Ishikawa (cell line): ENCODE measurements at regions not wholly inside any gene's neighbourhood (a gene's known extent, or its start where the extent isn't known, plus 50 kb on each side); places are given as distances from the start of the nearest gene placed in this dataset.

Experiments used
- CEBPB ChIP-seq: IDR thresholded peaks from 2 replicates; pipeline ENCODE4 v1.6.1; 2012
- CREB1 ChIP-seq: IDR thresholded peaks from 2 replicates; pipeline ENCODE4 v1.6.1; 2012; ENCODE audit warnings: low read depth
- EGR1 ChIP-seq: IDR thresholded peaks from 2 replicates; pipeline ENCODE4 v1.6.1; 2012
- EP300 ChIP-seq: IDR thresholded peaks from 2 replicates; pipeline ENCODE4 v1.6.1; 2012; ENCODE audit warnings: borderline replicate concordance
- FOXM1 ChIP-seq: IDR thresholded peaks from 2 replicates; pipeline ENCODE4 v1.6.1; 2012; ENCODE audit warnings: low read depth, borderline replicate concordance
- NFIC ChIP-seq: IDR thresholded peaks from 2 replicates; pipeline ENCODE4 v1.6.1; 2012
- RAD21 ChIP-seq: IDR thresholded peaks from 2 replicates; pipeline ENCODE4 v1.6.1; 2012; ENCODE audit warnings: low read depth
- REST ChIP-seq: IDR thresholded peaks from 2 replicates; pipeline ENCODE4 v1.6.1; 2012; ENCODE audit warnings: low read depth, mild to moderate bottlenecking
- TAF1 ChIP-seq: IDR thresholded peaks from 2 replicates; pipeline ENCODE4 v1.6.1; 2012; ENCODE audit warnings: low read depth, mild to moderate bottlenecking
- TCF12 ChIP-seq: IDR thresholded peaks from 2 replicates; pipeline ENCODE4 v1.6.1; 2012; ENCODE audit warnings: low read depth
- TEAD4 ChIP-seq: IDR thresholded peaks from 2 replicates; pipeline ENCODE4 v1.6.1; 2012
- USF1 ChIP-seq: IDR thresholded peaks from 2 replicates; pipeline ENCODE4 v1.6.1; 2012
- YY1 ChIP-seq: IDR thresholded peaks from 2 replicates; pipeline ENCODE4 v1.6.1; 2012; ENCODE audit warnings: low read depth
- ZBTB7A ChIP-seq: IDR thresholded peaks from 2 replicates; pipeline ENCODE4 v1.6.1; 2012; ENCODE audit warnings: low read depth
- TF ChIP-seq, protein P1 (sequence below): IDR thresholded peaks from 2 replicates; pipeline ENCODE4 v1.6.1; 2012

- TF ChIP-seq TAF1: no peak
- no peak for TF ChIP-seq NFIC
- TF ChIP-seq, protein P1, sequence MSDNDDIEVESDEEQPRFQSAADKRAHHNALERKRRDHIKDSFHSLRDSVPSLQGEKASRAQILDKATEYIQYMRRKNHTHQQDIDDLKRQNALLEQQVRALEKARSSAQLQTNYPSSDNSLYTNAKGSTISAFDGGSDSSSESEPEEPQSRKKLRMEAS: no peak
- TF ChIP-seq CREB1: no peak
- no peak for TF ChIP-seq FOXM1
- no peak for TF ChIP-seq YY1
- no peak for TF ChIP-seq RAD21
Measured at GRCh38 chr19:31166206-31166605, 183.0 kb downstream of the TSHZ3 start.

GRCh38 chr19:31164791-31165251, 184.4 kb downstream of the TSHZ3 start:
- TF ChIP-seq REST (no peak), YY1 (no peak), TAF1 (no peak), RAD21 (no peak), EP300 (no peak), USF1 (no peak), FOXM1 (no peak), CREB1 (no peak), CEBPB (no peak)
- TF ChIP-seq, protein P1: no peak

DNA sequence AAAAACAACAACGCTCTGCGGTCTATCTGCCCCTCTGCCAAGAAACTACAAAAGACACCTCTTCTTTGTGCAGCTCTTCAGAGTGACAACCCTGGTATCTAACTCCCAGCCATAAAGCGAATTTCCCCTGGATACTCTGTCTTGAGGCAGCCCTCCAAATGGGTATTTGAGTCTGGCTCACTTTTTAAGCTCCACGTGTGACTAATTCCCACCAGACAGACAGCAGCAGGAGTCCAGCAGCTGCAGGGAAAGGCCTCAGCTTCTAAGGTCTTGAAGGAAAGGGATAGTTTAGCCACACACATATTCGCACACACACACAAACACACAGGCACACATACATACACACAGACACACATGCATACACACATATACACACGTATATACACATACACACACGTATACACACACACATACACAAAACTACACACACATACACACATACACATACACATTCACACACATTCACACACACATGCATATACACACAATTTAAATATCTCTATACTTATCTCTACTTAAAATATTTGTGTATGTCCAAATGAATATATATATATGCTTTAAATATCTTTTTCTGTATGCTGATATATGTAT, 188.8 kb downstream of the TSHZ3 start:
- TF ChIP-seq EP300 (no peak), ZBTB7A (no peak), TAF1 (no peak), CREB1 (no peak)

- no peak for TF ChIP-seq EGR1
- no peak for TF ChIP-seq YY1
- TF ChIP-seq RAD21: no peak
Measured at GRCh38 chr19:31154021-31154420, 195.2 kb downstream of the TSHZ3 start.

DNA sequence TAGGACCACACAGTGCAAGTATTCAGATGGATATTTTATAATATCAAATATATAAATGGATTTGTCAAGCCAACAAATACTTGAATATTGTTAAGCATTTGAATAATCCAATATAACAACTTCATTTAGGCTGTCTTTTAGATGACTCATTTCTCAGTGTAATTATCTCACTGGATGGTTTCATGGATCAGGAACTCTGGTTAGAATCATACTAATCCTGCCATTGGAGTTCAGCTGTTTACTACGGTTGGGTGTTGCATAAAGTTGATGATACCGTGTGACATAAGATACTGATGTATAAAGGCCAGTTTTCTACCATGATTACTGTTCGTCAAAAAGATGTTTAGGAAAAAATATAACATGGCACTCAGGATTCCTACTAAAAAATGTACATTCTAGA, 196.3 kb downstream of the TSHZ3 start:
- TF ChIP-seq TAF1 (no peak), REST (no peak), ZBTB7A (no peak), USF1 (no peak), CEBPB (no peak), EGR1 (no peak), YY1 (no peak), FOXM1 (no peak), TEAD4 (no peak), CREB1 (no peak), EP300 (no peak), NFIC (no peak), RAD21 (no peak), TCF12 (no peak)
- TF ChIP-seq, protein P1: no peak

GRCh38 chr19:31149441-31149941, 199.7 kb downstream of the TSHZ3 start:
- TF ChIP-seq FOXM1: no peak
- TF ChIP-seq EGR1: no peak
- no peak for TF ChIP-seq NFIC
- TF ChIP-seq, protein P1: no peak
- no peak for TF ChIP-seq EP300
- no peak for TF ChIP-seq RAD21
- TF ChIP-seq TCF12: no peak
- TF ChIP-seq YY1: no peak
- TF ChIP-seq TAF1: no peak
- no peak for TF ChIP-seq TEAD4
- TF ChIP-seq CREB1: no peak
- no peak for TF ChIP-seq CEBPB
- TF ChIP-seq USF1: no peak
- TF ChIP-seq REST: no peak
- TF ChIP-seq ZBTB7A: no peak
